ENCODE measurements at regions not wholly inside any gene's neighbourhood (a gene's known extent, or its start where the extent isn't known, plus 50 kb on each side); places are given as distances from the start of the nearest gene placed in this dataset.

DNA sequence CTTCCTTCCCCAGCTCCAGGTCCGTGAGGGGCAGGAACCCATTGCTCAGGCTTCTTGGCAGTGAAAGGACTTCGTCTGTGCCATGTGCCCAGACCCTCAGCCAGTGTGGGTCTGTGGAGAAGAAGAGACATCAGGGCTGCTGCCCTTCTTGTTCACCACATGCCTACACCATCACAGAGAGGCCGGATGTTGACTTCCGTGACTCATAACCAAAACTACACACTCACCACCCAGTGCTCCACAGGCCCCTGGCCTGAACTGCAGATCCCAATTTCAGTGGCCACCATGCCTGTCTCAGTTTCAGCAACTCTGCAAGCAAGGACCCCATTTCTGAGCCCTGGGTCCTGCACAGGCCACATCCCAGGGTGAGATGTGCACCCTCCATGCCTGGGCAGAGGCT lies 332.6 kb upstream of the SALL3 start:
- H3K27me3 ChIP-seq (ENCODE audit: control insufficient read depth, insufficient read depth, low read length): no peaks in the 10 kb centered on the region
- no peaks in the 10 kb centered on the region for H3K79me2 ChIP-seq (ENCODE audit: control insufficient read depth, insufficient read depth, low read length)
- H3K4me3 ChIP-seq (replicated peaks in 1 of 4; ENCODE audit: control extremely low read depth in 1 of 4, insufficient read depth in 1 of 4, low read depth in 3 of 4, low read length in 4 of 4): no peak overlapping the region
- no peaks in the 10 kb centered on the region for H3K4me1 ChIP-seq (ENCODE audit: control insufficient read depth, extremely low read depth, insufficient read depth, low read length)
- H3K27ac ChIP-seq (ENCODE audit: insufficient read depth, low read length): no peak overlapping the region
- H3K36me3 ChIP-seq (ENCODE audit: control insufficient read depth, insufficient read depth, low read length): no peaks in the 10 kb centered on the region
- H2AFZ ChIP-seq (ENCODE audit: low read length): no peak overlapping the region
- H3K4me2 ChIP-seq (ENCODE audit: extremely low read depth, insufficient read depth, low read length): no peak overlapping the region
- H3K9ac ChIP-seq (ENCODE audit: insufficient read depth, low read length): no peak overlapping the region
- TF ChIP-seq, protein P1, sequence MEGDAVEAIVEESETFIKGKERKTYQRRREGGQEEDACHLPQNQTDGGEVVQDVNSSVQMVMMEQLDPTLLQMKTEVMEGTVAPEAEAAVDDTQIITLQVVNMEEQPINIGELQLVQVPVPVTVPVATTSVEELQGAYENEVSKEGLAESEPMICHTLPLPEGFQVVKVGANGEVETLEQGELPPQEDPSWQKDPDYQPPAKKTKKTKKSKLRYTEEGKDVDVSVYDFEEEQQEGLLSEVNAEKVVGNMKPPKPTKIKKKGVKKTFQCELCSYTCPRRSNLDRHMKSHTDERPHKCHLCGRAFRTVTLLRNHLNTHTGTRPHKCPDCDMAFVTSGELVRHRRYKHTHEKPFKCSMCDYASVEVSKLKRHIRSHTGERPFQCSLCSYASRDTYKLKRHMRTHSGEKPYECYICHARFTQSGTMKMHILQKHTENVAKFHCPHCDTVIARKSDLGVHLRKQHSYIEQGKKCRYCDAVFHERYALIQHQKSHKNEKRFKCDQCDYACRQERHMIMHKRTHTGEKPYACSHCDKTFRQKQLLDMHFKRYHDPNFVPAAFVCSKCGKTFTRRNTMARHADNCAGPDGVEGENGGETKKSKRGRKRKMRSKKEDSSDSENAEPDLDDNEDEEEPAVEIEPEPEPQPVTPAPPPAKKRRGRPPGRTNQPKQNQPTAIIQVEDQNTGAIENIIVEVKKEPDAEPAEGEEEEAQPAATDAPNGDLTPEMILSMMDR (conservative IDR thresholded peaks at IDR 0.05 in 1 of 2, IDR thresholded peaks at IDR 0.05 in 1 of 2; ENCODE audit: low read depth in 1 of 2, low read length in 2 of 2): no peak
- no peak for TF ChIP-seq EZH2 (IDR thresholded peaks at IDR 0.05; ENCODE audit: low read length, missing control alignments)
- no peaks in the 10 kb centered on the region for H3K9me3 ChIP-seq (ENCODE audit: control insufficient read depth, insufficient read depth, low read depth, low read length)
- no peaks in the 10 kb centered on the region for H4K20me1 ChIP-seq (ENCODE audit: control insufficient read depth, extremely low read depth, insufficient read depth, low read length)
- DNase-seq (ENCODE audit: low read depth in 2 of 2): no peak

DNA sequence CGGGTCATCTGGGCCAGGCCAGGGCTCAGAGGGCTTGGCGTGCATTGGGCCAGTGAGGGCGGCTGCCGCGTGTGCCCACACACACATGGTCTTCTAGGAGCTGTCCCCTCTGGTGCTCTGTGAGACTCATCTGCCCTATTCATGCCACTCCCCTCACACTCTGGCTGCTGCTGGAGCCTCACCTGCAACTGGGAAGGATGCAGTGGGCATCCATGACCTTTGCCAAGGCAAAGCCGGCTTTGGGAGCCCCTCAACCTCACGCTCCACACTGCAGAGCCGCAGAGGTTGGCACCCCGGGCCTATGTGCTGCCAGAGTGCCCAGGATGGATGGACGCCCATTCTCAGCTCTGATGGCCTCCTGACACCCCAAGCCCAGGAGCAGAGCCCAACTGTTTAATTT lies 330.2 kb upstream of the SALL3 start:
- Histone ChIP-seq H3K4me2 (ENCODE audit: extremely low read depth, insufficient read depth, low read length) (no peak overlapping the region), H3K4me1 (ENCODE audit: control insufficient read depth, extremely low read depth, insufficient read depth, low read length) (no peaks in the 10 kb centered on the region), H3K36me3 (ENCODE audit: control insufficient read depth, insufficient read depth, low read length) (no peaks in the 10 kb centered on the region), H2AFZ (ENCODE audit: low read length) (no peak overlapping the region), H3K79me2 (ENCODE audit: control insufficient read depth, insufficient read depth, low read length) (no peaks in the 10 kb centered on the region), H3K9ac (ENCODE audit: insufficient read depth, low read length) (no peak overlapping the region), H3K27ac (ENCODE audit: insufficient read depth, low read length) (no peak overlapping the region), H3K4me3 (replicated peaks in 1 of 4; ENCODE audit: control extremely low read depth in 1 of 4, insufficient read depth in 1 of 4, low read depth in 3 of 4, low read length in 4 of 4) (no peak overlapping the region), H3K27me3 (ENCODE audit: control insufficient read depth, insufficient read depth, low read length) (no peaks in the 10 kb centered on the region), H4K20me1 (ENCODE audit: control insufficient read depth, extremely low read depth, insufficient read depth, low read length) (no peaks in the 10 kb centered on the region), H3K9me3 (ENCODE audit: control insufficient read depth, insufficient read depth, low read depth, low read length) (no peaks in the 10 kb centered on the region)
- TF ChIP-seq EZH2 (IDR thresholded peaks at IDR 0.05; ENCODE audit: low read length, missing control alignments): no peak
- DNase-seq (ENCODE audit: low read depth in 2 of 2): no peak

DNA sequence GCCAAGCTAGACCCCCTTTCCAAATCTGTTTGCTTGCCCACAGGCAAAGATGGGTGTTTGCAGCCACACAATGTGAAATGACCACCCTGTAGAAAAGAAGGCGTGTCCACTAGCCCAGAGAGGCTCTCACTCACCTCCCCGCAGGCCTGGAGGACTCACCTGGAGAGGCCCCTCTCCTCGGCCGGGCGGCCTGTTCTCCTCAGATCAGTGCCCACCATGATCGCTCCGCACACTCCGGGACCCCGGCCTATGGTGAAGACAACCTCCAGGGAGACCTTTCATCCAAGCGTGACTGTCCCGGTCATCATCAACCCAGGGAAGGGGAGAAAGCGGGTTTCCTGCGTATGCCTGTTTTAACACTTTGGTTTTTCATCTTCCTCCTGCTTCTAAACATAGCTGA lies 328.7 kb upstream of the SALL3 start:
- Histone ChIP-seq H3K79me2 (ENCODE audit: control insufficient read depth, insufficient read depth, low read length) (no peaks in the 10 kb centered on the region), H3K27me3 (ENCODE audit: control insufficient read depth, insufficient read depth, low read length) (no peaks in the 10 kb centered on the region), H3K4me3 (replicated peaks in 1 of 4; ENCODE audit: control extremely low read depth in 1 of 4, insufficient read depth in 1 of 4, low read depth in 3 of 4, low read length in 4 of 4) (no peak overlapping the region), H3K27ac (ENCODE audit: insufficient read depth, low read length) (no peak overlapping the region), H3K36me3 (ENCODE audit: control insufficient read depth, insufficient read depth, low read length) (no peaks in the 10 kb centered on the region), H3K4me2 (ENCODE audit: extremely low read depth, insufficient read depth, low read length) (no peak overlapping the region), H3K9ac (ENCODE audit: insufficient read depth, low read length) (no peak overlapping the region), H3K4me1 (ENCODE audit: control insufficient read depth, extremely low read depth, insufficient read depth, low read length) (no peaks in the 10 kb centered on the region), H4K20me1 (ENCODE audit: control insufficient read depth, extremely low read depth, insufficient read depth, low read length) (no peaks in the 10 kb centered on the region), H3K9me3 (ENCODE audit: control insufficient read depth, insufficient read depth, low read depth, low read length) (no peaks in the 10 kb centered on the region), H2AFZ (ENCODE audit: low read length) (no peak overlapping the region)
- TF ChIP-seq, protein P1 (conservative IDR thresholded peaks at IDR 0.05 in 1 of 2, IDR thresholded peaks at IDR 0.05 in 1 of 2; ENCODE audit: low read depth in 1 of 2, low read length in 2 of 2): no peak
- TF ChIP-seq EZH2 (IDR thresholded peaks at IDR 0.05; ENCODE audit: low read length, missing control alignments): no peak
- DNase-seq (ENCODE audit: low read depth in 2 of 2): no peak

Measured in fibroblast of lung (primary cell).